CD14-positive monocyte (primary cell): ENCODE measurements at regions not wholly inside any gene's neighbourhood (a gene's known extent, or its start where the extent isn't known, plus 50 kb on each side); places are given as distances from the start of the nearest gene placed in this dataset.

ENCODE experiments used
- DNase-seq, 3 donors: peaks; one replicate each; pipeline ENCODE4 v3.0.0-alpha.2; 2011 to 2022
- H2AFZ ChIP-seq: 2 replicates; pipeline ENCODE4 v1.6.0; 2012; ENCODE audit warnings: mild to moderate bottlenecking, low read depth, low read length, inconsistent platforms; ENCODE audit not compliant: insufficient read depth, poor library complexity, severe bottlenecking
- H3K27ac ChIP-seq, 2 donors: 1 replicate in 1 of 2; 2 replicates in 1 of 2; pipeline ENCODE4 v1.5.1; 2012 to 2013; ENCODE audit warnings: low read length in 2 of 2, control low read depth in 1 of 2, inconsistent platforms in 1 of 2, low read depth in 1 of 2, mild to moderate bottlenecking in 1 of 2
- H3K27me3 ChIP-seq, 2 donors: one replicate each; pipeline versions ENCODE4 v1.6.0 to v1.6.1; 2011 to 2013; ENCODE audit warnings: low read length in 2 of 2; ENCODE audit not compliant: control insufficient read depth in 2 of 2, insufficient read depth in 2 of 2
- H3K36me3 ChIP-seq, 2 donors: replicated peaks in 1 of 2; 1 replicate in 1 of 2; 2 replicates in 1 of 2; pipeline versions ENCODE4 v1.5.1 to v1.6.1; 2012 to 2013; ENCODE audit warnings: low read length in 2 of 2, control low read depth in 1 of 2, inconsistent platforms in 1 of 2, mild to moderate bottlenecking in 1 of 2; ENCODE audit not compliant: insufficient read depth in 2 of 2, control insufficient read depth in 1 of 2
- H3K4me1 ChIP-seq, 2 donors: 1 replicate in 1 of 2; 2 replicates in 1 of 2; pipeline versions ENCODE4 v1.5.1 to v1.6.1; 2012 to 2013; ENCODE audit warnings: low read length in 2 of 2, control low read depth in 1 of 2, inconsistent platforms in 1 of 2, mild to moderate bottlenecking in 1 of 2, moderate library complexity in 1 of 2; ENCODE audit not compliant: insufficient read depth in 2 of 2, control insufficient read depth in 1 of 2
- H3K4me2 ChIP-seq: replicated peaks from 2 replicates; pipeline ENCODE3; 2012; ENCODE audit warnings: low read length, moderate library complexity, mild to moderate bottlenecking; ENCODE audit not compliant: poor library complexity, severe bottlenecking; ENCODE audit errors: extremely low read depth
- H3K4me3 ChIP-seq, 3 experiments: fragments of 200-600 bp in 1 of 3; sonication (generic) in 1 of 3; replicated peaks in 1 of 3; 1 replicate in 2 of 3; 2 replicates in 1 of 3; pipeline ENCODE4 v1.5.1; 2011 to 2013; ENCODE audit warnings: low read length in 3 of 3, mild to moderate bottlenecking in 3 of 3, control low read depth in 2 of 3, low read depth in 2 of 3, inconsistent platforms in 1 of 3, moderate library complexity in 1 of 3
- H3K79me2 ChIP-seq: 2 replicates; pipeline ENCODE4 v1.6.0; 2012; ENCODE audit warnings: mild to moderate bottlenecking, control low read depth, inconsistent platforms, low read length, moderate library complexity; ENCODE audit not compliant: insufficient read depth
- H3K9ac ChIP-seq: 2 replicates; pipeline ENCODE4 v1.6.0; 2017; ENCODE audit warnings: low read length, mild to moderate bottlenecking; ENCODE audit not compliant: insufficient read depth, poor library complexity, severe bottlenecking
- H3K9me3 ChIP-seq, 2 donors: replicated peaks in 1 of 2; 1 replicate in 1 of 2; 2 replicates in 1 of 2; pipeline versions ENCODE4 v1.5.1 to v1.6.1; 2012 to 2013; ENCODE audit warnings: low read length in 2 of 2, control low read depth in 1 of 2; ENCODE audit not compliant: control insufficient read depth in 1 of 2, insufficient read depth in 1 of 2
- H4K20me1 ChIP-seq: 2 replicates; pipeline ENCODE4 v1.6.0; 2012; ENCODE audit warnings: mild to moderate bottlenecking, low read length, control low read depth, moderate library complexity; ENCODE audit not compliant: insufficient read depth
- H3K27ac Mint-ChIP-seq, 7 donors: one replicate each; pipeline ENCODE4 v1.8.0; 2020; ENCODE audit warnings: mild to moderate bottlenecking in 7 of 7, mixed read lengths in 7 of 7, moderate library complexity in 6 of 7, inconsistent platforms in 2 of 7
- H3K27me3 Mint-ChIP-seq, 3 donors: one replicate each; pipeline ENCODE4 v1.8.0; 2021 to 2022; ENCODE audit warnings: low read depth in 3 of 3, mild to moderate bottlenecking in 3 of 3, mixed read lengths in 3 of 3, moderate library complexity in 3 of 3, inconsistent platforms in 1 of 3
- H3K36me3 Mint-ChIP-seq, 2 donors: one replicate each; pipeline ENCODE4 v1.8.0; 2020; ENCODE audit warnings: mixed read lengths in 2 of 2, inconsistent platforms in 1 of 2, mild to moderate bottlenecking in 1 of 2
- H3K4me1 Mint-ChIP-seq: one replicate; pipeline ENCODE4 v1.8.0; 2020; ENCODE audit warnings: mild to moderate bottlenecking, mixed read lengths
- H3K4me3 Mint-ChIP-seq, 2 donors: one replicate each; pipeline ENCODE4 v1.8.0; 2020; ENCODE audit warnings: mild to moderate bottlenecking in 2 of 2, mixed read lengths in 2 of 2, moderate library complexity in 1 of 2
- H3K9me3 Mint-ChIP-seq, 7 donors: one replicate each; pipeline ENCODE4 v1.8.0; 2020 to 2022; ENCODE audit warnings: mixed read lengths in 7 of 7, mild to moderate bottlenecking in 6 of 7, moderate library complexity in 6 of 7, inconsistent platforms in 2 of 7
- WGBS: methylation state at CpG from one replicate; pipeline ENCODE4 v1.1.5; 2013; ENCODE audit warnings: missing lambda C conversion rate; ENCODE audit not compliant: insufficient coverage; 5-methylcytosine and 5-hydroxymethylcytosine counted together
- intact Hi-C, 2 donors: fragments of 100-400 bp; cut with micrococcal nuclease; formaldehyde crosslinking; loops; one replicate each; pipeline versions ENCODE4 v1.15.0 to v1.15.1; 2023
- TF ChIP-seq, protein P1 (sequence below): fragments of 200-600 bp; IDR thresholded peaks from one replicate; pipeline ENCODE4 v1.8.0; 2022; ENCODE audit warnings: antibody characterized with exemption, mild to moderate bottlenecking

DNA sequence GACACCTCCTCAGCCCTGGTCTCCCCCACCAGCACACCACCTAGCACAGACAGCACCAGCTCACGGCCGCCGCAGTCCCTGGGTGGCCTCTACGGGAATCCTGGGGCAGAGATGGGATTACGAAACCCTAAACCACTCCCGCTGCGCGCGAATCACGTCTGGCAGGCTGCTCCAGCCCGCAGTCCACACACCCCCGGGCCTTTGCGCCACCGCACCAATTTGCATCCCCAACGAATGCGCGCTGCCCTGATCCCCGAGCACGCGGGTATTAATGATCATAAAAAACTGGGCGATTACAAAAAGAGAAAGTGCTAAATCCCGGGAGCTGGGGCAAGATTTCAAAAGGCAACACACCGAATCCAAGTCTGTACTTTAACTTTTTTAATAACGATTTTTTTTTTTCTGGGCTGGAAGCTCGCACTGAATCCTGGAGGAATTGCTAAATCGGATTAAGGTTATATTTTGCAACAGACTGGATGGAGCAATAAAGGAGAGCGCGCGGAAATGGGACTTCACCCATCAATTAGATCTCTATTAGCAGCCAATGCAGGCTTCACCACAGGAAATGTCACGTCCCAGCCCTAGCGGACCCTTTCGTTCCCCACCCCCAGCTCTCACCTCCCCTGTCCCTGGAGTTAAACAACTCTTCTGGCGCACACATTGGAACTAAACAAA lies 69.8 kb upstream of the TMEM33 start:
- no peak overlapping the region for H3K4me2 ChIP-seq
- H3K27me3 ChIP-seq: peaks cover 73 to 93% of the 10 kb centered on the region in 2 donors
- H3K9me3 ChIP-seq: peaks cover 5 to 26% of the 10 kb centered on the region in 2 donors
- Mint-ChIP-seq H3K36me3 (peaks cover 0 to 4% of the 10 kb centered on the region in 2 donors), H3K27me3 (peaks cover 69 to 88% (median 69%) of the 10 kb centered on the region in 3 donors), H3K4me3 (peak overlapping the region in 1 of 2 donors; percentile 76), H3K4me1 (peaks cover 23% of the 10 kb centered on the region), H3K9me3 (peaks cover 0 to 26% (median 21%) of the 10 kb centered on the region in 7 donors), H3K27ac (no peak overlapping the region)
- 5% methylated on average over 27 of the region's 33 CpGs for WGBS
- no peak overlapping the region for H2AFZ ChIP-seq
- H3K79me2 ChIP-seq: no peaks in the 10 kb centered on the region
- H3K36me3 ChIP-seq: no peaks in the 10 kb centered on the region
- no peak overlapping the region for H3K9ac ChIP-seq
- peaks cover 2 to 7% of the 10 kb centered on the region in 2 donors for H3K4me1 ChIP-seq
- TF ChIP-seq, protein P1, sequence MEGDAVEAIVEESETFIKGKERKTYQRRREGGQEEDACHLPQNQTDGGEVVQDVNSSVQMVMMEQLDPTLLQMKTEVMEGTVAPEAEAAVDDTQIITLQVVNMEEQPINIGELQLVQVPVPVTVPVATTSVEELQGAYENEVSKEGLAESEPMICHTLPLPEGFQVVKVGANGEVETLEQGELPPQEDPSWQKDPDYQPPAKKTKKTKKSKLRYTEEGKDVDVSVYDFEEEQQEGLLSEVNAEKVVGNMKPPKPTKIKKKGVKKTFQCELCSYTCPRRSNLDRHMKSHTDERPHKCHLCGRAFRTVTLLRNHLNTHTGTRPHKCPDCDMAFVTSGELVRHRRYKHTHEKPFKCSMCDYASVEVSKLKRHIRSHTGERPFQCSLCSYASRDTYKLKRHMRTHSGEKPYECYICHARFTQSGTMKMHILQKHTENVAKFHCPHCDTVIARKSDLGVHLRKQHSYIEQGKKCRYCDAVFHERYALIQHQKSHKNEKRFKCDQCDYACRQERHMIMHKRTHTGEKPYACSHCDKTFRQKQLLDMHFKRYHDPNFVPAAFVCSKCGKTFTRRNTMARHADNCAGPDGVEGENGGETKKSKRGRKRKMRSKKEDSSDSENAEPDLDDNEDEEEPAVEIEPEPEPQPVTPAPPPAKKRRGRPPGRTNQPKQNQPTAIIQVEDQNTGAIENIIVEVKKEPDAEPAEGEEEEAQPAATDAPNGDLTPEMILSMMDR: no peak
- H3K27ac ChIP-seq: no peak overlapping the region
- H4K20me1 ChIP-seq: no peaks in the 10 kb centered on the region
- no peak for DNase-seq
- intact Hi-C loops: no loop called here
- no peak overlapping the region for H3K4me3 ChIP-seq

DNA sequence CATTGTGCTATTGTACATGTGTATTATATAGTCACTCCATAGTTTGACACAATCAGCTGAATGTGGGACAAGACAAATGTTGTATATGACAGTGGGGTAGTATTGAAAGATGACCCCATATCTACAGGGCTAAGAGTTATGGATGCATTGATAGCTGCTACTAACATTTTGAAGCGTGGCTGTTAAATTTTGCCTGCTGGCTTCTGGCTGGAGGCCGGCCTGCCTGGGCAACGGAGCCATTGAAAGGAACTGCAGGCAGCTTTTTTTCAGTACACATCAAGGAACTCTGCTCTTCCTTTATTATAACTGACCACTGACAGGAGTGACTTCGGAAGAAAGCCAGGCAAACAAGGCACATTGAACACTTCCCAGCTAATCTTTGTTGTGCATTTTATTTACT lies 76.1 kb upstream of the TMEM33 start:
- intact Hi-C loops: no loop called here
- peaks cover 0 to 4% of the 10 kb centered on the region in 2 donors for H3K9me3 ChIP-seq
- Mint-ChIP-seq H3K36me3 (no peaks in the 10 kb centered on the region), H3K4me3 (peak overlapping the region in 1 of 2 donors; percentile 40), H3K27ac (no peak overlapping the region), H3K9me3 (peaks cover 0 to 3% (median 0%) of the 10 kb centered on the region in 7 donors), H3K27me3 (peaks cover 46 to 79% (median 46%) of the 10 kb centered on the region in 3 donors), H3K4me1 (peaks cover 3% of the 10 kb centered on the region)
- H3K36me3 ChIP-seq: no peaks in the 10 kb centered on the region
- H3K9ac ChIP-seq: no peak overlapping the region
- H3K4me1 ChIP-seq: no peaks in the 10 kb centered on the region
- TF ChIP-seq, protein P1: no peak
- H3K27me3 ChIP-seq: peaks cover 45 to 81% of the 10 kb centered on the region in 2 donors
- H3K4me2 ChIP-seq: no peak overlapping the region
- no peaks in the 10 kb centered on the region for H4K20me1 ChIP-seq
- H3K4me3 ChIP-seq: no peak overlapping the region
- H3K79me2 ChIP-seq: no peaks in the 10 kb centered on the region
- no peak overlapping the region for H2AFZ ChIP-seq
- 81% methylated on average over 3 of the region's 4 CpGs for WGBS
- no peak for DNase-seq
- H3K27ac ChIP-seq: no peak overlapping the region
